Trophoblast cell (in vitro differentiated cells and primary cell): ENCODE measurements at regions not wholly inside any gene's neighbourhood (a gene's known extent, or its start where the extent isn't known, plus 50 kb on each side); places are given as distances from the start of the nearest gene placed in this dataset.

ENCODE experiments used
- DNase-seq, 2 donors: peaks; one replicate each; pipeline ENCODE4 v3.0.0-alpha.2; 2016
- H2AFZ ChIP-seq: 2 replicates; pipeline ENCODE4 v1.6.1; 2013; ENCODE audit warnings: low read length, moderate library complexity, mild to moderate bottlenecking; ENCODE audit not compliant: insufficient read depth, poor library complexity
- H2AK5ac ChIP-seq: 2 replicates; pipeline ENCODE4 v1.6.1; 2013; ENCODE audit warnings: mild to moderate bottlenecking, low read length
- H2BK120ac ChIP-seq: 2 replicates; pipeline ENCODE4 v1.6.1; 2013; ENCODE audit warnings: low read length, mild to moderate bottlenecking, moderate library complexity; ENCODE audit not compliant: insufficient read depth, poor library complexity
- H2BK12ac ChIP-seq: 2 replicates; pipeline ENCODE4 v1.6.1; 2013; ENCODE audit warnings: mild to moderate bottlenecking, low read length, moderate library complexity
- H2BK5ac ChIP-seq: 2 replicates; pipeline ENCODE4 v1.6.1; 2013; ENCODE audit warnings: low read length, low read depth, moderate library complexity, mild to moderate bottlenecking; ENCODE audit not compliant: poor library complexity
- H3K14ac ChIP-seq: 2 replicates; pipeline ENCODE4 v1.6.1; 2013; ENCODE audit warnings: mild to moderate bottlenecking, low read length
- H3K18ac ChIP-seq: 2 replicates; pipeline ENCODE4 v1.6.1; 2013; ENCODE audit warnings: mild to moderate bottlenecking, low read length
- H3K23ac ChIP-seq: 2 replicates; pipeline ENCODE4 v1.6.1; 2013; ENCODE audit warnings: low read length
- H3K27ac ChIP-seq: 2 replicates; pipeline ENCODE4 v1.5.1; 2013; ENCODE audit warnings: low read depth, mild to moderate bottlenecking, inconsistent platforms, low read length, moderate library complexity
- H3K27me3 ChIP-seq: 2 replicates; pipeline ENCODE4 v1.6.1; 2013; ENCODE audit warnings: inconsistent platforms, mild to moderate bottlenecking, low read length, moderate library complexity; ENCODE audit not compliant: insufficient read depth
- H3K36me3 ChIP-seq, 2 experiments: 1 replicate in 1 of 2; 2 replicates in 1 of 2; pipeline ENCODE4 v1.6.1; 2013; ENCODE audit warnings: low read length in 2 of 2, mild to moderate bottlenecking in 2 of 2, moderate library complexity in 1 of 2; ENCODE audit not compliant: insufficient read depth in 2 of 2, control insufficient read depth in 1 of 2
- H3K4ac ChIP-seq: 2 replicates; pipeline ENCODE4 v1.6.1; 2013; ENCODE audit warnings: low read depth, mild to moderate bottlenecking, low read length, moderate library complexity
- H3K4me1 ChIP-seq, 2 experiments: 1 replicate in 1 of 2; 2 replicates in 1 of 2; pipeline ENCODE4 v1.6.1; 2013; ENCODE audit warnings: low read length in 2 of 2, mild to moderate bottlenecking in 2 of 2, moderate library complexity in 1 of 2; ENCODE audit not compliant: insufficient read depth in 2 of 2, control insufficient read depth in 1 of 2
- H3K4me2 ChIP-seq: 2 replicates; pipeline ENCODE4 v1.6.1; 2013; ENCODE audit warnings: inconsistent platforms, mild to moderate bottlenecking, low read length, moderate library complexity
- H3K4me3 ChIP-seq: 2 replicates; pipeline ENCODE4 v1.5.1; 2013; ENCODE audit warnings: mild to moderate bottlenecking, low read depth, low read length, inconsistent platforms
- H3K79me1 ChIP-seq: one replicate; pipeline ENCODE4 v1.6.1; 2013; ENCODE audit warnings: low read length
- H3K79me2 ChIP-seq: 2 replicates; pipeline ENCODE4 v1.6.1; 2013; ENCODE audit warnings: low read length, mild to moderate bottlenecking; ENCODE audit not compliant: control insufficient read depth, insufficient read depth, poor library complexity
- H3K9ac ChIP-seq: 2 replicates; pipeline ENCODE4 v1.6.1; 2013; ENCODE audit warnings: mild to moderate bottlenecking, low read length
- H3K9me3 ChIP-seq: 2 replicates; pipeline ENCODE4 v1.6.1; 2013; ENCODE audit warnings: low read depth, mild to moderate bottlenecking, control low read depth, inconsistent platforms, low read length; ENCODE audit not compliant: insufficient read depth
- H4K12ac ChIP-seq: 2 replicates; pipeline ENCODE4 v1.6.1; 2013; ENCODE audit warnings: low read depth, mild to moderate bottlenecking, low read length, moderate library complexity
- H4K8ac ChIP-seq: 2 replicates; pipeline ENCODE4 v1.6.1; 2013; ENCODE audit warnings: low read depth, mild to moderate bottlenecking, low read length, moderate library complexity
- H4K91ac ChIP-seq: one replicate; pipeline ENCODE4 v1.6.1; 2013; ENCODE audit warnings: low read depth, mild to moderate bottlenecking, low read length, moderate library complexity
- WGBS: extraction: QIAGEN DNeasy Blood & Tissue Kit; methylation state at CpG from one replicate; pipeline ENCODE4 v1.1.7; 2013; ENCODE audit warnings: missing lambda C conversion rate; ENCODE audit not compliant: insufficient read length, insufficient coverage; ENCODE audit errors: extremely low coverage; 5-methylcytosine and 5-hydroxymethylcytosine counted together

DNA sequence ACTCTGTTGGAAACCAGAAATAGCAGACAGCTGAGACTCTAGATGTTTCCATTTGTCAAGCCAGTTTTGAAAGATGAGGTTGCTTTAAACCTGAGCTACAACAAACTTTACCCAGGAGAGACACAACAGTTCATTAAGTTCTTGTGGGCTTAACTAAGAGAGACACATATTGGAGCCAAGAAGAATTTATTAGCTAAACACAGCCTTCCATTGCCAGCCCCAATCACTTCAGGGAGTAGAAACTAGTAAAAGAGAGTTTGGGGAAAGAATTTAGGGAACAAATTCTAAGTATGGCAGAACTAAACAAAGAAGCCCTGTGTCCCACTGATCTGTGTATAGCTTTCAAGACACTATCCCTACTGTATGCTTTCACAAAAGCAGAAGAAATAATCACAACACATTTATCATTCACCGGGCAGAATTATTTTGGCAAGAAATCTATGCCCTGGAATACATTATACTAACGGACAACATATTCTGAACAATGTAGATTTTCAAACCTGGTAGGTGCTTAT lies 87.3 kb upstream of the KAZN start:
- Histone ChIP-seq H4K12ac (no peak overlapping the region), H3K27me3 (no peaks in the 10 kb centered on the region), H2AK5ac (no peak overlapping the region), H3K4me2 (no peak overlapping the region), H3K36me3 (no peaks in the 10 kb centered on the region), H2AFZ (no peak overlapping the region), H3K4me3 (no peak overlapping the region), H3K9ac (no peak overlapping the region), H2BK5ac (no peak overlapping the region), H3K14ac (no peak overlapping the region), H4K8ac (no peak overlapping the region), H3K18ac (no peak overlapping the region), H2BK120ac (no peak overlapping the region), H3K9me3 (no peaks in the 10 kb centered on the region), H3K79me1 (no peaks in the 10 kb centered on the region), H3K4me1 (no peaks in the 10 kb centered on the region), H3K23ac (no peak overlapping the region), H4K91ac (no peak overlapping the region), H2BK12ac (no peak overlapping the region), H3K27ac (no peak overlapping the region), H3K4ac (no peak overlapping the region), H3K79me2 (no peaks in the 10 kb centered on the region)
- no peak for DNase-seq
- no CpG with 5 or more reads among the region's 2 CpGs for WGBS

DNA sequence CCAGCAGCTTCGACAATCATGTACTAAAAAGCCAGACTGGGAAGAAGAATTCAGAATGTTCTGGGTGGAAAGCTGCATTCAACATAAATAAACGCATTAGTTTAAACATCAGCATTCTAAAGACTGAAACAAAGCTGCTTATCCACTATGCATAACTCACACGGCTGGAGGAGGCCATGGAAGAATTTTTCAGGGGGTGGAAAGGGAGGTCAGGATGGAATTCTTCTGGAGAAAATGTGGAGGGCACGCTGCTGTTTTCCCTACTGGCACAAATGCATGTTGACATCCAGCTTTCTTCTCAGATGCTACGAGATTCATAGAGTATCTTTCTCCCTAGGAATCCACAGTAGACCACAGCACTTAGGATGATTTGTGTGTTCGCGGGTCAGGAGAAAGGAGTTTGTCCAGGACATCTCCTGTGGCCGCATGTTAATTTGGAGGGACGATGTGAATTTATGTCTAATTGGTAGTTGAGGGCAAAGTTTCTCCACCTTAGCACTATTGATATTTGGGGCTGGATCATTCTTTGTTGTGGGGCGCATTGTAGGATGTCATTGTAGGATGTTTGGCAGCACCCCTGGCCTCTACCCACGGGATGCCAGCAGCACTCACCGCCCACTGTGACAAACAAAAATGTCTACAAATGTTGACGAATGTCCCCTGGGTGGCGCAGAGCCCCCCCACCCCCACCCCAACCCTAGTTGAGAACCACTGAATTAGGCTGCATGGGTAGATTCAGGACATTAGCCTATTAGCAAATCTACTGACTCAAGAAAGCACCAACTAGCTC lies 86.5 kb upstream of the KAZN start:
- Histone ChIP-seq H3K79me1 (no peaks in the 10 kb centered on the region), H2AK5ac (no peak overlapping the region), H3K14ac (no peak overlapping the region), H3K36me3 (no peaks in the 10 kb centered on the region), H3K23ac (no peak overlapping the region), H2BK5ac (no peak overlapping the region), H4K12ac (no peak overlapping the region), H2AFZ (no peak overlapping the region), H3K27ac (no peak overlapping the region), H3K9ac (no peak overlapping the region), H3K27me3 (no peaks in the 10 kb centered on the region), H3K4ac (no peak overlapping the region), H3K9me3 (no peaks in the 10 kb centered on the region), H3K4me3 (no peak overlapping the region), H3K4me1 (no peaks in the 10 kb centered on the region), H2BK120ac (no peak overlapping the region), H3K18ac (no peak overlapping the region), H4K91ac (no peak overlapping the region), H2BK12ac (no peak overlapping the region), H3K79me2 (no peaks in the 10 kb centered on the region), H4K8ac (no peak overlapping the region), H3K4me2 (no peak overlapping the region)
- no CpG with 5 or more reads among the region's 14 CpGs for whole genome bisulfite sequencing
- no peak for DNase-seq

DNA sequence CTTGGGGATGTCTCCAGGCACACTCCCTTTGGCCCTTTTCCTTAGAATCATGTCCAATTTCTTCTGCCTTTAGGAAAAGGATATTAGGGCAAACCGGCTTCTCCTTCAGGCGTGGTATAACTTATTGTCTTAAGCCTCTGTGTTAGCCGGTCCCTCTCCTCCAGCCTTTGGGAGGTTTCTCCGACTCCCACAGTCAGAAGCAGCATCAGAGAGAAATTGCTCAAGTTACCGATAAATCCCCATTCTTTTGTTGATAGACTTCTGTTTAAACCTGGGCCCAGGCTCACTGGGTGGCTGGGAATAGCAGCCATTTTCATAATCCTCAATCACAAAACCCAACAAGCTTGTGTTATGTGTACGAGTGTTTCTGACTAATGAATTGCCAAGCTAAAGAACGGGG lies 85.4 kb upstream of the KAZN start:
- WGBS, result no CpG with 5 or more reads among the region's 7 CpGs
- no peak overlapping the region for H2AK5ac ChIP-seq
- H3K27me3 ChIP-seq, result no peaks in the 10 kb centered on the region
- H3K36me3 ChIP-seq, result no peaks in the 10 kb centered on the region
- no peak overlapping the region for H2AFZ ChIP-seq
- H4K12ac ChIP-seq, result no peak overlapping the region
- no peak overlapping the region for H2BK5ac ChIP-seq
- no peak overlapping the region for H3K27ac ChIP-seq
- no peaks in the 10 kb centered on the region for H3K9me3 ChIP-seq
- H3K79me1 ChIP-seq, result no peaks in the 10 kb centered on the region
- H3K14ac ChIP-seq, result no peak overlapping the region
- no peak overlapping the region for H3K4me2 ChIP-seq
- no peak for DNase-seq
- no peak overlapping the region for H2BK12ac ChIP-seq
- no peak overlapping the region for H4K91ac ChIP-seq
- no peaks in the 10 kb centered on the region for H3K4me1 ChIP-seq
- H4K8ac ChIP-seq, result no peak overlapping the region
- H3K79me2 ChIP-seq, result no peaks in the 10 kb centered on the region
- no peak overlapping the region for H3K9ac ChIP-seq
- H3K18ac ChIP-seq, result no peak overlapping the region
- no peak overlapping the region for H3K4me3 ChIP-seq
- H3K4ac ChIP-seq, result no peak overlapping the region
- no peak overlapping the region for H3K23ac ChIP-seq
- no peak overlapping the region for H2BK120ac ChIP-seq

- Histone ChIP-seq H3K4ac (no peak overlapping the region), H3K9me3 (no peaks in the 10 kb centered on the region), H2BK12ac (no peak overlapping the region), H3K18ac (no peak overlapping the region), H3K4me2 (no peak overlapping the region), H3K27ac (no peak overlapping the region), H3K23ac (no peak overlapping the region), H3K9ac (no peak overlapping the region), H2BK120ac (no peak overlapping the region), H3K79me1 (no peaks in the 10 kb centered on the region), H4K91ac (no peak overlapping the region), H3K4me3 (no peak overlapping the region), H2AFZ (no peak overlapping the region), H3K79me2 (no peaks in the 10 kb centered on the region), H4K12ac (no peak overlapping the region), H2BK5ac (no peak overlapping the region), H3K36me3 (no peaks in the 10 kb centered on the region), H4K8ac (no peak overlapping the region), H2AK5ac (no peak overlapping the region), H3K14ac (no peak overlapping the region), H3K27me3 (no peaks in the 10 kb centered on the region), H3K4me1 (no peaks in the 10 kb centered on the region)
- WGBS, result no CpG with 5 or more reads among the region's 2 CpGs
- DNase-seq, result no peak
Measured at GRCh38 chr1:14514739-14515138, 83.7 kb upstream of the KAZN start.
